Endothelial cell of umbilical vein (primary cell): ENCODE measurements at regions not wholly inside any gene's neighbourhood (a gene's known extent, or its start where the extent isn't known, plus 50 kb on each side); places are given as distances from the start of the nearest gene placed in this dataset.

ENCODE experiments used
- BruUV-seq: library from RNA; stranded (reverse); fragments of 400-500 nt; replicated peaks from 2 replicates; lab custom pipeline; 2021; lab: Mats Ljungman, UMichigan
- CTCF ChIA-PET: fragments of 300-600, 350-600 bp; sonication (Branson Sonifier 250); formaldehyde crosslinking; loops from one replicate; lab custom pipeline; 2021; ENCODE audit warnings: antibody characterized with exemption, inconsistent platforms; lab: Charles Lee
- POLR2A ChIA-PET: fragments of 300-600, 350-600 bp; sonication (Branson Sonifier 250); formaldehyde crosslinking; loops from one replicate; lab custom pipeline; 2021; ENCODE audit warnings: antibody characterized with exemption, inconsistent platforms; lab: Charles Lee
- DNase-seq: peaks from one replicate; pipeline ENCODE4 v3.0.0-alpha.2; 2011; ENCODE audit warnings: low read depth, low spot score
- FAIRE-seq: peaks from 2 replicates; lab custom pipeline; 2011; peaks lifted over from hg19 to GRCh38; lab: Jason Lieb, UNC
- H2AFZ ChIP-seq: 2 replicates; pipeline ENCODE4 v1.6.0; 2012; ENCODE audit warnings: low read depth, low read length, control low read depth, inconsistent platforms
- H3K27ac ChIP-seq: 2 replicates; pipeline ENCODE4 v1.5.1; 2011; ENCODE audit warnings: low read depth, mild to moderate bottlenecking, control low read depth, low read length, moderate library complexity; ENCODE audit not compliant: insufficient read depth
- H3K27me3 ChIP-seq, 2 experiments: 2 replicates each; pipeline versions ENCODE4 v1.6.0 to v1.6.1; 2011; ENCODE audit warnings: low read length in 2 of 2, mixed read lengths in 1 of 2; ENCODE audit not compliant: control insufficient read depth in 2 of 2, insufficient read depth in 2 of 2
- H3K36me3 ChIP-seq, 2 experiments: 2 replicates in 1 of 2; 3 replicates in 1 of 2; pipeline ENCODE4 v1.5.1; 2011; ENCODE audit warnings: low read length in 2 of 2, mild to moderate bottlenecking in 1 of 2, moderate library complexity in 1 of 2; ENCODE audit not compliant: control insufficient read depth in 2 of 2, insufficient read depth in 2 of 2; ENCODE audit errors: extremely low read depth in 1 of 2
- H3K4me1 ChIP-seq: 3 replicates; pipeline ENCODE4 v1.5.1; 2011; ENCODE audit warnings: mild to moderate bottlenecking, low read length; ENCODE audit not compliant: control insufficient read depth, insufficient read depth; ENCODE audit errors: extremely low read depth
- H3K4me2 ChIP-seq: 2 replicates; pipeline ENCODE4 v1.6.1; 2011; ENCODE audit warnings: low read length, control low read depth, mixed read lengths; ENCODE audit not compliant: insufficient read depth
- H3K4me3 ChIP-seq, 3 experiments: fragments of 200-600 bp in 1 of 3; sonication (generic), shearing (Covaris generic) in 1 of 3; replicated peaks in 1 of 3; 2 replicates each; pipeline ENCODE4 v1.5.1; 2011 to 2016; ENCODE audit warnings: control low read depth in 3 of 3, low read length in 3 of 3, mild to moderate bottlenecking in 2 of 3, inconsistent platforms in 1 of 3, low read depth in 1 of 3, moderate library complexity in 1 of 3; ENCODE audit not compliant: insufficient read depth in 1 of 3
- H3K79me2 ChIP-seq: 2 replicates; pipeline ENCODE4 v1.6.0; 2012; ENCODE audit warnings: low read length, inconsistent platforms; ENCODE audit not compliant: control insufficient read depth, insufficient read depth
- H3K9ac ChIP-seq: replicated peaks from 2 replicates; pipeline ENCODE3; 2011; ENCODE audit warnings: low read length, control low read depth; ENCODE audit not compliant: insufficient read depth; ENCODE audit errors: extremely low read depth
- H3K9me1 ChIP-seq: replicated peaks from 3 replicates; pipeline ENCODE4 v1.6.0; 2011; ENCODE audit warnings: mild to moderate bottlenecking, low read length; ENCODE audit not compliant: control insufficient read depth, insufficient read depth; ENCODE audit errors: extremely low read depth
- H3K9me3 ChIP-seq: replicated peaks from 2 replicates; pipeline ENCODE4 v1.5.1; 2012; ENCODE audit warnings: low read length, inconsistent platforms; ENCODE audit not compliant: control insufficient read depth, insufficient read depth
- H4K20me1 ChIP-seq: replicated peaks from 2 replicates; pipeline ENCODE3; 2011; ENCODE audit warnings: mild to moderate bottlenecking, low read length; ENCODE audit not compliant: control insufficient read depth, insufficient read depth; ENCODE audit errors: extremely low read depth
- EZH2 ChIP-seq: IDR thresholded peaks from 2 replicates; pipeline ENCODE4 v1.6.1; 2012; ENCODE audit warnings: borderline replicate concordance, low read depth, mild to moderate bottlenecking, moderate library complexity, low read length, inconsistent platforms; ENCODE audit not compliant: severe bottlenecking
- FOS ChIP-seq: IDR thresholded peaks from 2 replicates; pipeline ENCODE4 v1.6.1; 2011; ENCODE audit warnings: mild to moderate bottlenecking, low read length, moderate library complexity, borderline replicate concordance; ENCODE audit not compliant: insufficient read depth
- GATA2 ChIP-seq: IDR thresholded peaks from 2 replicates; pipeline ENCODE4 v1.7.0; 2011; ENCODE audit warnings: low read depth, mild to moderate bottlenecking, moderate library complexity, mixed read lengths, low read length; ENCODE audit not compliant: insufficient read length, insufficient read depth
- JUN ChIP-seq: IDR thresholded peaks from 2 replicates; pipeline ENCODE4 v1.6.1; 2011; ENCODE audit warnings: borderline replicate concordance, low read depth; ENCODE audit not compliant: insufficient read length, insufficient read depth
- MAX ChIP-seq: IDR thresholded peaks from 2 replicates; pipeline ENCODE4 v1.6.1; 2011; ENCODE audit not compliant: insufficient read depth, insufficient read length
- MYC ChIP-seq: IDR thresholded peaks from one replicate; pipeline ENCODE4 v1.6.1; 2011; ENCODE audit warnings: mild to moderate bottlenecking, low read depth, low read length
- POLR2A ChIP-seq: IDR thresholded peaks from 2 replicates; pipeline ENCODE4 v1.6.1; 2012; ENCODE audit warnings: low read depth, mild to moderate bottlenecking, control low read depth, low read length
- POLR2AphosphoS5 ChIP-seq: IDR thresholded peaks from 2 replicates; pipeline ENCODE4 v1.6.1; 2012; ENCODE audit warnings: low read depth, mild to moderate bottlenecking, control low read depth, low read length, moderate library complexity; ENCODE audit not compliant: insufficient read depth
- dilution Hi-C: fragments of 300-500 bp; cut with MboI; formaldehyde crosslinking; loops from one replicate; pipeline ENCODE4 v1.15.0; 2019; ENCODE audit warnings: low sequenced_read_pairs; ENCODE audit not compliant: extremely low pct_ligation_motif_present
- intact Hi-C: fragments of 100-400 bp; cut with micrococcal nuclease; formaldehyde crosslinking; loops from one replicate; pipeline ENCODE4 v1.10.0; 2022
- TF ChIP-seq, protein P1 (sequence below), 2 donors: IDR thresholded peaks; 1 replicate in 1 of 2; 2 replicates in 1 of 2; pipeline ENCODE4 v1.5.1; 2011; ENCODE audit warnings: low read length in 2 of 2, mild to moderate bottlenecking in 2 of 2, moderate library complexity in 2 of 2, control low read depth in 1 of 2, inconsistent platforms in 1 of 2, low read depth in 1 of 2; ENCODE audit not compliant: insufficient read depth in 1 of 2; ENCODE audit errors: extremely low read depth in 1 of 2

DNA sequence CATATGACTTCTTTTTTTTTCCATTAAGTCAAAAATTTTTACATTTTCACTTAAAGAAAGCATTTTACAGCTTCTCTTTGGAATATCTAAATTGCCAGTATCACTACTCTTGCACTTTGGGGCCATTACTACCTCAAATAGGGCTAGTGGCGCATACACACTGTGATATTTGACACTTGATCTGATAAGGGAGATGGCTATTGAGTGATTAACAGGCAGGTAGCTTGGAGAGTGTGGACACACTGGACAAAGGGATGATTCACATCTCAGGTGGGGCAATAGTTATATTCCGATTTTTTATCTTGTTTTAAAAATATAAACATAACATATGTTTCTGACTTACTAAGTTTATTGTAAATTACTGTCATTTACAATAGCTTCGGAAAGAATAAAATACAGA lies 2219.9 kb downstream of the LRRC4C start:
- ChIA-PET CTCF (no interaction called here), POLR2A (no interaction called here)
- DNase-seq, result no peak

DNA sequence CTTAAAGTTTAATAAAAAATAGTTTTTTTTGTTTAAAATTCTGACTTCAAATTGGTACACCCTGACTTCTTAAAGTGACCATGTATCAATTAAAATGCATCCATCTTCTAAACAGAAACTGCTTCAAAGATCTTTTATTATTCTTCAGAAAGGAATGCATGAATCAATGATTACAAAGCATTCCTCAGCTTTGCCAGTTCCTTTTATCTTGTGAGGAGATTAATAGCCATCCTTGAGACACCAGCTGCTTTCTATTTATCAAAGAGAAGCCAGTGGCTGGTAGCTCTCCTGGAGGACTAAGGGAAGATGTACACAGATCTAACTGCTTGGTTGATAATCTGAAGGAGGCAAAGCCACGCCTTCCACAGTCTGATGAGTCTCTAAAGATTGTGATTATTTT lies 2222.5 kb downstream of the LRRC4C start:
- no peak for DNase-seq
- Histone ChIP-seq H3K4me3 (no peak overlapping the region), H3K36me3 (no peaks in the 10 kb centered on the region), H2AFZ (no peak overlapping the region), H3K9ac (no peak overlapping the region), H3K79me2 (no peaks in the 10 kb centered on the region), H3K9me1 (no peaks in the 10 kb centered on the region), H4K20me1 (no peaks in the 10 kb centered on the region), H3K4me2 (no peak overlapping the region), H3K9me3 (no peaks in the 10 kb centered on the region), H3K27ac (no peak overlapping the region), H3K27me3 (no peaks in the 10 kb centered on the region), H3K4me1 (no peaks in the 10 kb centered on the region)
- no peak for FAIRE-seq
- BruUV-seq, result no TSS peak
- POLR2A ChIA-PET, result no interaction called here
- TF ChIP-seq POLR2A (no peak), EZH2 (no peak), MYC (no peak), MAX (no peak), POLR2AphosphoS5 (no peak), GATA2 (no peak), JUN (no peak), FOS (no peak)
- TF ChIP-seq, protein P1, sequence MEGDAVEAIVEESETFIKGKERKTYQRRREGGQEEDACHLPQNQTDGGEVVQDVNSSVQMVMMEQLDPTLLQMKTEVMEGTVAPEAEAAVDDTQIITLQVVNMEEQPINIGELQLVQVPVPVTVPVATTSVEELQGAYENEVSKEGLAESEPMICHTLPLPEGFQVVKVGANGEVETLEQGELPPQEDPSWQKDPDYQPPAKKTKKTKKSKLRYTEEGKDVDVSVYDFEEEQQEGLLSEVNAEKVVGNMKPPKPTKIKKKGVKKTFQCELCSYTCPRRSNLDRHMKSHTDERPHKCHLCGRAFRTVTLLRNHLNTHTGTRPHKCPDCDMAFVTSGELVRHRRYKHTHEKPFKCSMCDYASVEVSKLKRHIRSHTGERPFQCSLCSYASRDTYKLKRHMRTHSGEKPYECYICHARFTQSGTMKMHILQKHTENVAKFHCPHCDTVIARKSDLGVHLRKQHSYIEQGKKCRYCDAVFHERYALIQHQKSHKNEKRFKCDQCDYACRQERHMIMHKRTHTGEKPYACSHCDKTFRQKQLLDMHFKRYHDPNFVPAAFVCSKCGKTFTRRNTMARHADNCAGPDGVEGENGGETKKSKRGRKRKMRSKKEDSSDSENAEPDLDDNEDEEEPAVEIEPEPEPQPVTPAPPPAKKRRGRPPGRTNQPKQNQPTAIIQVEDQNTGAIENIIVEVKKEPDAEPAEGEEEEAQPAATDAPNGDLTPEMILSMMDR (IDR thresholded peaks at IDR 0.05; ENCODE audit: extremely low read depth in 1 of 2, insufficient read depth in 1 of 2, low read depth in 1 of 2, low read length in 2 of 2), result no peak
- intact Hi-C loops (no loop called here), dilution Hi-C loops (no loop called here)
- CTCF ChIA-PET, result no interaction called here

More for the DNA sequence above, 2219.9 kb downstream of the LRRC4C start:
- Histone ChIP-seq H3K4me1 (no peaks in the 10 kb centered on the region), H3K27me3 (no peaks in the 10 kb centered on the region), H3K9me1 (no peaks in the 10 kb centered on the region), H3K79me2 (no peaks in the 10 kb centered on the region), H3K36me3 (no peaks in the 10 kb centered on the region), H4K20me1 (no peaks in the 10 kb centered on the region), H3K9me3 (no peaks in the 10 kb centered on the region), H3K9ac (no peak overlapping the region), H3K27ac (no peak overlapping the region), H2AFZ (no peak overlapping the region), H3K4me2 (no peak overlapping the region), H3K4me3 (no peak overlapping the region)
- dilution Hi-C loops (no loop called here), intact Hi-C loops (no loop called here)
- no TSS peak for BruUV-seq
- no peak for TF ChIP-seq EZH2
- FAIRE-seq, result no peak
